Gastrocnemius medialis (tissue), 4 donors: ENCODE measurements at regions not wholly inside any gene's neighbourhood (a gene's known extent, or its start where the extent isn't known, plus 50 kb on each side); places are given as distances from the start of the nearest gene placed in this dataset.

Experiments
- ATAC-seq, 2 donors: fragments of 150-250 bp; one replicate each; pipeline ENCODE4 v1.9.1; 2016
- DNase-seq, 2 donors: peaks; one replicate each; pipeline ENCODE4 v3.0.0-alpha.2; 2019
- H3K27ac ChIP-seq, 4 donors: fragments of 200-600 bp; sonication (generic); 1 replicate in 1 of 4; 2 replicates in 3 of 4; pipeline ENCODE4 v1.5.1; 2016 to 2018; ENCODE audit warnings: mild to moderate bottlenecking in 2 of 4, moderate library complexity in 1 of 4
- H3K27me3 ChIP-seq, 3 donors: fragments of 200-600 bp; sonication (generic) in 2 of 3; 1 replicate in 1 of 3; 2 replicates in 2 of 3; pipeline versions ENCODE4 v1.5.1 to v1.6.0; 2016 to 2019; ENCODE audit warnings: mild to moderate bottlenecking in 1 of 3, moderate library complexity in 1 of 3
- H3K36me3 ChIP-seq, 2 donors: fragments of 200-600 bp; sonication (generic) in 1 of 2; one replicate each; pipeline ENCODE4 v1.5.1; 2017 to 2018
- H3K4me1 ChIP-seq, 2 donors: fragments of 200-600 bp; sonication (generic) in 1 of 2; one replicate each; pipeline ENCODE4 v1.5.1; 2016 to 2017; ENCODE audit warnings: mild to moderate bottlenecking in 2 of 2
- H3K4me3 ChIP-seq, 4 donors: fragments of 200-600 bp; sonication (generic) in 3 of 4; 1 replicate in 1 of 4; 2 replicates in 3 of 4; pipeline ENCODE4 v1.5.1; 2016 to 2019; ENCODE audit warnings: mild to moderate bottlenecking in 2 of 4
- H3K9me3 ChIP-seq, 3 donors: fragments of 200-600 bp; sonication (generic) in 2 of 3; 1 replicate in 1 of 3; 2 replicates in 2 of 3; pipeline ENCODE4 v1.5.1; 2016 to 2019
- CTCF ChIP-seq, 5 experiments: fragments of 450-650 bp in 3 of 5; fragments of 200-600 bp in 2 of 5; sonication (generic) in 2 of 5; IDR thresholded peaks in 4 of 5; conservative IDR thresholded peaks in 1 of 5; 1 replicate in 4 of 5; 2 replicates in 1 of 5; pipeline ENCODE4 v1.5.1; 2016 to 2019; ENCODE audit warnings: antibody characterized with exemption in 5 of 5, mild to moderate bottlenecking in 3 of 5, moderate library complexity in 3 of 5
- POLR2A ChIP-seq, 2 donors: fragments of 450-650 bp; IDR thresholded peaks; one replicate each; pipeline ENCODE4 v1.6.1; 2017; ENCODE audit warnings: antibody characterized with exemption in 2 of 2, mild to moderate bottlenecking in 2 of 2, moderate library complexity in 2 of 2
- in situ Hi-C, 4 donors: fragments of 200-750 bp; cut with MboI; loops; one replicate each; pipeline versions ENCODE4 v1.15.0 to v1.8.0; 2017; ENCODE audit warnings: low sequenced_read_pairs in 4 of 4
- intact Hi-C: fragments of 100-400 bp; cut with DNase I; formaldehyde crosslinking; loops from one replicate; pipeline ENCODE4 v1.15.1; 2023; ENCODE audit warnings: low total_unique reads

GRCh38 chr2:117137371-117137770, 677.1 kb upstream of the DDX18 start:
- intact Hi-C loops: no loop called here
- in situ Hi-C loops: no loop called here
- no peak for ATAC-seq

GRCh38 chr2:117169036-117169765, 645.3 kb upstream of the DDX18 start:
- TF ChIP-seq POLR2A (IDR thresholded peaks at IDR 0.05) (no peak), CTCF (IDR thresholded peaks at IDR 0.05 in 4 of 5, conservative IDR thresholded peaks at IDR 0.05 in 1 of 5) (no peak)
- Histone ChIP-seq H3K4me1 (no peaks in the 10 kb centered on the region), H3K27ac (no peak overlapping the region), H3K36me3 (no peaks in the 10 kb centered on the region), H3K27me3 (no peaks in the 10 kb centered on the region), H3K9me3 (no peaks in the 10 kb centered on the region), H3K4me3 (no peak overlapping the region)
- ATAC-seq: no peak
- no peak for DNase-seq
- in situ Hi-C loops: no loop called here
- intact Hi-C loops: no loop called here

More at GRCh38 chr2:117137371-117137770, 677.1 kb upstream of the DDX18 start:
- TF ChIP-seq POLR2A (IDR thresholded peaks at IDR 0.05): no peak
- H3K9me3 ChIP-seq: no peaks in the 10 kb centered on the region
- DNase-seq: no peak
- H3K4me3 ChIP-seq: no peak overlapping the region
- no peaks in the 10 kb centered on the region for H3K4me1 ChIP-seq
- H3K36me3 ChIP-seq: no peaks in the 10 kb centered on the region
- H3K27me3 ChIP-seq: no peaks in the 10 kb centered on the region
- no peak overlapping the region for H3K27ac ChIP-seq

GRCh38 chr2:117170897-117171296, 643.6 kb upstream of the DDX18 start:
- in situ Hi-C loops (no loop called here), intact Hi-C loops (no loop called here)
- Histone ChIP-seq H3K9me3 (no peaks in the 10 kb centered on the region), H3K4me3 (no peak overlapping the region), H3K4me1 (no peaks in the 10 kb centered on the region), H3K27ac (no peak overlapping the region), H3K36me3 (no peaks in the 10 kb centered on the region), H3K27me3 (no peaks in the 10 kb centered on the region)
- DNase-seq: no peak
- TF ChIP-seq POLR2A (IDR thresholded peaks at IDR 0.05): no peak
- TF ChIP-seq CTCF (IDR thresholded peaks at IDR 0.05 in 4 of 5, conservative IDR thresholded peaks at IDR 0.05 in 1 of 5): no peak
- no peak for ATAC-seq

- H3K9me3 ChIP-seq: no peaks in the 10 kb centered on the region
- TF ChIP-seq CTCF (IDR thresholded peaks at IDR 0.05 in 4 of 5, conservative IDR thresholded peaks at IDR 0.05 in 1 of 5): no peak
- TF ChIP-seq POLR2A (IDR thresholded peaks at IDR 0.05): no peak
These were observed 635.1 kb upstream of the DDX18 start for GRCh38 chr2:117179405-117179804.

GRCh38 chr2:117190856-117191559, 623.5 kb upstream of the DDX18 start:
- Histone ChIP-seq H3K27ac (no peak overlapping the region), H3K27me3 (no peaks in the 10 kb centered on the region), H3K4me1 (no peaks in the 10 kb centered on the region), H3K36me3 (no peaks in the 10 kb centered on the region), H3K9me3 (no peaks in the 10 kb centered on the region), H3K4me3 (no peak overlapping the region)
- in situ Hi-C loops (no loop called here), intact Hi-C loops (no loop called here)
- TF ChIP-seq POLR2A (IDR thresholded peaks at IDR 0.05) (no peak), CTCF (IDR thresholded peaks at IDR 0.05 in 4 of 5, conservative IDR thresholded peaks at IDR 0.05 in 1 of 5) (no peak)
- DNase-seq (no peak), ATAC-seq (no peak)

More at GRCh38 chr2:117179405-117179804, 635.1 kb upstream of the DDX18 start:
- no peak overlapping the region for H3K27ac ChIP-seq
- DNase-seq (no peak), ATAC-seq (no peak)
- no peaks in the 10 kb centered on the region for H3K4me1 ChIP-seq
- in situ Hi-C loops (no loop called here), intact Hi-C loops (no loop called here)
- H3K27me3 ChIP-seq: no peaks in the 10 kb centered on the region
- H3K4me3 ChIP-seq: no peak overlapping the region
- no peaks in the 10 kb centered on the region for H3K36me3 ChIP-seq
